ENCODE measurements at regions not wholly inside any gene's neighbourhood (a gene's known extent, or its start where the extent isn't known, plus 50 kb on each side); places are given as distances from the start of the nearest gene placed in this dataset.

DNA sequence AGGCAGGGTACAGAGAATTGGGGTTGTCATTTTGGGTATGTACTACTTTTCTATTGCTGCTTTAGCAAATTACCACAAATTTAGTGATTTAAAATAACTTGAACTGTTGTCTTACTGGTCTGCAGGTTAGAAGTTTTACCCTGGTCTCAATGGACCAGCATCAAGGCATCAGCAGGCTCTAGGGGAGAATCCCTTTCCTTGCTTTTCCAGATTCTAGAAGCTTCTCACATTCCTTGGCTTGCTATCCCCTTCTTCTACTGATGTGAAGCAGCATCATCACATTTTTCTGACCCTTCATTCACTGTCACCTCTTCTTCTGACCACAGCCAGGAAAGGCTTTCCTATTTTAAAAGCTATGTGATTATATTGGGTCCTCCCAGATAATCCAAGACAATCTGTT, 237.8 kb upstream of the RBMS1 start:
- TF ChIP-seq EGR1 (IDR thresholded peaks at IDR 0.05) (no peak), NFIC (IDR thresholded peaks at IDR 0.05) (no peak), TEAD4 (IDR thresholded peaks at IDR 0.05) (no peak), YY1 (IDR thresholded peaks at IDR 0.05; ENCODE audit: low read depth) (no peak), FOXM1 (IDR thresholded peaks at IDR 0.05; ENCODE audit: borderline replicate concordance, low read depth) (no peak), MAX (IDR thresholded peaks at IDR 0.05) (no peak), TAF1 (IDR thresholded peaks at IDR 0.05; ENCODE audit: low read depth) (no peak), RAD21 (IDR thresholded peaks at IDR 0.05; ENCODE audit: low read depth) (no peak), CREB1 (IDR thresholded peaks at IDR 0.05; ENCODE audit: low read depth) (no peak), TCF12 (IDR thresholded peaks at IDR 0.05; ENCODE audit: low read depth) (no peak), EP300 (IDR thresholded peaks at IDR 0.05; ENCODE audit: borderline replicate concordance) (no peak), ZBTB7A (IDR thresholded peaks at IDR 0.05; ENCODE audit: low read depth) (no peak), CEBPB (IDR thresholded peaks at IDR 0.05) (no peak)
- TF ChIP-seq, protein P1, sequence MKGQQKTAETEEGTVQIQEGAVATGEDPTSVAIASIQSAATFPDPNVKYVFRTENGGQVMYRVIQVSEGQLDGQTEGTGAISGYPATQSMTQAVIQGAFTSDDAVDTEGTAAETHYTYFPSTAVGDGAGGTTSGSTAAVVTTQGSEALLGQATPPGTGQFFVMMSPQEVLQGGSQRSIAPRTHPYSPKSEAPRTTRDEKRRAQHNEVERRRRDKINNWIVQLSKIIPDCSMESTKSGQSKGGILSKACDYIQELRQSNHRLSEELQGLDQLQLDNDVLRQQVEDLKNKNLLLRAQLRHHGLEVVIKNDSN (IDR thresholded peaks at IDR 0.05): no peak
- TF ChIP-seq, protein P2, sequence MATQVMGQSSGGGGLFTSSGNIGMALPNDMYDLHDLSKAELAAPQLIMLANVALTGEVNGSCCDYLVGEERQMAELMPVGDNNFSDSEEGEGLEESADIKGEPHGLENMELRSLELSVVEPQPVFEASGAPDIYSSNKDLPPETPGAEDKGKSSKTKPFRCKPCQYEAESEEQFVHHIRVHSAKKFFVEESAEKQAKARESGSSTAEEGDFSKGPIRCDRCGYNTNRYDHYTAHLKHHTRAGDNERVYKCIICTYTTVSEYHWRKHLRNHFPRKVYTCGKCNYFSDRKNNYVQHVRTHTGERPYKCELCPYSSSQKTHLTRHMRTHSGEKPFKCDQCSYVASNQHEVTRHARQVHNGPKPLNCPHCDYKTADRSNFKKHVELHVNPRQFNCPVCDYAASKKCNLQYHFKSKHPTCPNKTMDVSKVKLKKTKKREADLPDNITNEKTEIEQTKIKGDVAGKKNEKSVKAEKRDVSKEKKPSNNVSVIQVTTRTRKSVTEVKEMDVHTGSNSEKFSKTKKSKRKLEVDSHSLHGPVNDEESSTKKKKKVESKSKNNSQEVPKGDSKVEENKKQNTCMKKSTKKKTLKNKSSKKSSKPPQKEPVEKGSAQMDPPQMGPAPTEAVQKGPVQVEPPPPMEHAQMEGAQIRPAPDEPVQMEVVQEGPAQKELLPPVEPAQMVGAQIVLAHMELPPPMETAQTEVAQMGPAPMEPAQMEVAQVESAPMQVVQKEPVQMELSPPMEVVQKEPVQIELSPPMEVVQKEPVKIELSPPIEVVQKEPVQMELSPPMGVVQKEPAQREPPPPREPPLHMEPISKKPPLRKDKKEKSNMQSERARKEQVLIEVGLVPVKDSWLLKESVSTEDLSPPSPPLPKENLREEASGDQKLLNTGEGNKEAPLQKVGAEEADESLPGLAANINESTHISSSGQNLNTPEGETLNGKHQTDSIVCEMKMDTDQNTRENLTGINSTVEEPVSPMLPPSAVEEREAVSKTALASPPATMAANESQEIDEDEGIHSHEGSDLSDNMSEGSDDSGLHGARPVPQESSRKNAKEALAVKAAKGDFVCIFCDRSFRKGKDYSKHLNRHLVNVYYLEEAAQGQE (IDR thresholded peaks at IDR 0.05; ENCODE audit: low read depth): no peak

GRCh38 chr2:160731856-160732255, 238.2 kb upstream of the RBMS1 start:
- TF ChIP-seq RAD21 (IDR thresholded peaks at IDR 0.05; ENCODE audit: low read depth) (no peak), CEBPB (IDR thresholded peaks at IDR 0.05) (no peak), MAX (IDR thresholded peaks at IDR 0.05) (no peak), EGR1 (IDR thresholded peaks at IDR 0.05) (no peak)

DNA sequence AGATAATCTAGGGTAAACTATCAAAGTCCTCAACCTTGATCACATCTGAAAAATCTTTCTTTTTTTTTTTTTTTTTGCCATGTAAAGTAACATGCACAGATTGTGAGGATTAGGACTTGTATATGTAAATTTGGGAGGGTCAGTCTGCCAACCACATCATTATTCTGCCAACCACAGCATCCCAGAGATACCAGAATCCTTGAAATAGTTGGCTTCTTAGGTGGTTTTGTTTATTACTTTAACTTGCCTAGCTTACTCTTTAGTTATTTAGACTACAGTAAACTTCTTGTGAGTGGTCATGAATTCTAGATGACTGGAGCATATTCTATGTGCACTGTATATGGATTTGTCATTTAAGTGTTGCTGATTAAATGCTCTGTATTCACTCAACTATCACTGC, 242.1 kb upstream of the RBMS1 start:
- TF ChIP-seq CREB1 (IDR thresholded peaks at IDR 0.05; ENCODE audit: low read depth) (no peak), YY1 (IDR thresholded peaks at IDR 0.05; ENCODE audit: low read depth) (no peak), CEBPB (IDR thresholded peaks at IDR 0.05) (no peak), ZBTB7A (IDR thresholded peaks at IDR 0.05; ENCODE audit: low read depth) (no peak), NFIC (IDR thresholded peaks at IDR 0.05) (no peak), TEAD4 (IDR thresholded peaks at IDR 0.05) (no peak), RAD21 (IDR thresholded peaks at IDR 0.05; ENCODE audit: low read depth) (no peak), EGR1 (IDR thresholded peaks at IDR 0.05) (no peak), FOXM1 (IDR thresholded peaks at IDR 0.05; ENCODE audit: borderline replicate concordance, low read depth) (no peak), TAF1 (IDR thresholded peaks at IDR 0.05; ENCODE audit: low read depth) (no peak), TCF12 (IDR thresholded peaks at IDR 0.05; ENCODE audit: low read depth) (no peak)
- TF ChIP-seq, protein P1 (IDR thresholded peaks at IDR 0.05): no peak
- TF ChIP-seq, protein P2 (IDR thresholded peaks at IDR 0.05; ENCODE audit: low read depth): no peak

- TF ChIP-seq ZBTB7A (IDR thresholded peaks at IDR 0.05; ENCODE audit: low read depth): no peak
- TF ChIP-seq EP300 (IDR thresholded peaks at IDR 0.05; ENCODE audit: borderline replicate concordance): no peak
- TF ChIP-seq YY1 (IDR thresholded peaks at IDR 0.05; ENCODE audit: low read depth): no peak
- TF ChIP-seq CREB1 (IDR thresholded peaks at IDR 0.05; ENCODE audit: low read depth): no peak
- TF ChIP-seq TAF1 (IDR thresholded peaks at IDR 0.05; ENCODE audit: low read depth): no peak
- TF ChIP-seq, protein P2 (IDR thresholded peaks at IDR 0.05; ENCODE audit: low read depth): no peak
- TF ChIP-seq TCF12 (IDR thresholded peaks at IDR 0.05; ENCODE audit: low read depth): no peak
- TF ChIP-seq CEBPB (IDR thresholded peaks at IDR 0.05): no peak
- TF ChIP-seq FOXM1 (IDR thresholded peaks at IDR 0.05; ENCODE audit: borderline replicate concordance, low read depth): no peak
- no peak for TF ChIP-seq TEAD4 (IDR thresholded peaks at IDR 0.05)
- no peak for TF ChIP-seq RAD21 (IDR thresholded peaks at IDR 0.05; ENCODE audit: low read depth)
- TF ChIP-seq EGR1 (IDR thresholded peaks at IDR 0.05): no peak
- no peak for TF ChIP-seq MAX (IDR thresholded peaks at IDR 0.05)
- TF ChIP-seq NFIC (IDR thresholded peaks at IDR 0.05): no peak
- TF ChIP-seq, protein P1 (IDR thresholded peaks at IDR 0.05): no peak
These were observed 242.8 kb upstream of the RBMS1 start for GRCh38 chr2:160736148-160737028.

All from Ishikawa (cell line).